Spleen (tissue), 7 donors: ENCODE measurements at regions not wholly inside any gene's neighbourhood (a gene's known extent, or its start where the extent isn't known, plus 50 kb on each side); places are given as distances from the start of the nearest gene placed in this dataset.
"Not testable (repeated sequence)": the region's sequence is repeated elsewhere in the genome, so short reads cannot be mapped to it uniquely, and the experiment has no call there.

ENCODE experiments used
- POLR2AphosphoS5 ChIP-seq, 3 donors: sonication (generic); formaldehyde crosslinking; IDR thresholded peaks; one replicate each; pipeline ENCODE4 v1.5.1; 2017; ENCODE audit warnings: antibody characterized with exemption in 3 of 3
- TF ChIP-seq, protein P1 (sequence below), 11 experiments: fragments of 200-600 bp in 7 of 11; fragments of 450-650 bp in 4 of 11; sonication (generic) in 4 of 11; IDR thresholded peaks in 8 of 11; conservative IDR thresholded peaks in 3 of 11; 1 replicate in 7 of 11; 2 replicates in 4 of 11; pipeline versions ENCODE4 v1.4.0 to v1.8.0; 2016 to 2021; ENCODE audit warnings: antibody characterized with exemption in 11 of 11, inconsistent platforms in 4 of 11, mild to moderate bottlenecking in 1 of 11
- donor health status: DM: no; HTN: no; CAD: no; lungs with moderate emphysema.
- donor health status: DM: no; HTN: no; CAD: no.
- donor health status: DM: no; HTN: no; CAD: no.

- TF ChIP-seq POLR2AphosphoS5 (IDR thresholded peaks at IDR 0.05): not testable (repeated sequence)
- TF ChIP-seq, protein P1, sequence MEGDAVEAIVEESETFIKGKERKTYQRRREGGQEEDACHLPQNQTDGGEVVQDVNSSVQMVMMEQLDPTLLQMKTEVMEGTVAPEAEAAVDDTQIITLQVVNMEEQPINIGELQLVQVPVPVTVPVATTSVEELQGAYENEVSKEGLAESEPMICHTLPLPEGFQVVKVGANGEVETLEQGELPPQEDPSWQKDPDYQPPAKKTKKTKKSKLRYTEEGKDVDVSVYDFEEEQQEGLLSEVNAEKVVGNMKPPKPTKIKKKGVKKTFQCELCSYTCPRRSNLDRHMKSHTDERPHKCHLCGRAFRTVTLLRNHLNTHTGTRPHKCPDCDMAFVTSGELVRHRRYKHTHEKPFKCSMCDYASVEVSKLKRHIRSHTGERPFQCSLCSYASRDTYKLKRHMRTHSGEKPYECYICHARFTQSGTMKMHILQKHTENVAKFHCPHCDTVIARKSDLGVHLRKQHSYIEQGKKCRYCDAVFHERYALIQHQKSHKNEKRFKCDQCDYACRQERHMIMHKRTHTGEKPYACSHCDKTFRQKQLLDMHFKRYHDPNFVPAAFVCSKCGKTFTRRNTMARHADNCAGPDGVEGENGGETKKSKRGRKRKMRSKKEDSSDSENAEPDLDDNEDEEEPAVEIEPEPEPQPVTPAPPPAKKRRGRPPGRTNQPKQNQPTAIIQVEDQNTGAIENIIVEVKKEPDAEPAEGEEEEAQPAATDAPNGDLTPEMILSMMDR (IDR thresholded peaks at IDR 0.05 in 8 of 11, conservative IDR thresholded peaks at IDR 0.05 in 3 of 11): not testable (repeated sequence)
Observed at GRCh38 chr2:111375320-111375883, 254.7 kb downstream of the BCL2L11 start.
